Thoracic aorta (tissue), 2 donors: ENCODE measurements at regions not wholly inside any gene's neighbourhood (a gene's known extent, or its start where the extent isn't known, plus 50 kb on each side); places are given as distances from the start of the nearest gene placed in this dataset.

Experiments
- ATAC-seq: fragments of 150-250 bp; one replicate; pipeline ENCODE4 v1.8.0; 2017; ENCODE audit warnings: low read depth; ENCODE audit not compliant: insufficient number of reproducible peaks, low FRiP score
- DNase-seq: peaks from one replicate; pipeline ENCODE4 v3.0.0-alpha.2; 2020; ENCODE audit warnings: low spot score
- H3K27ac ChIP-seq, 2 donors: fragments of 200-600 bp; sonication (generic); 1 replicate in 1 of 2; 2 replicates in 1 of 2; pipeline ENCODE4 v1.5.1; 2016; ENCODE audit warnings: mild to moderate bottlenecking in 2 of 2, moderate library complexity in 2 of 2
- H3K27me3 ChIP-seq: fragments of 200-600 bp; sonication (generic); replicated peaks from 2 replicates; pipeline ENCODE4 v1.6.0; 2016; ENCODE audit warnings: mild to moderate bottlenecking; ENCODE audit not compliant: insufficient read depth
- H3K36me3 ChIP-seq: fragments of 200-600 bp; sonication (generic); one replicate; pipeline ENCODE4 v1.5.1; 2016
- H3K4me1 ChIP-seq, 2 donors: fragments of 200-600 bp; sonication (generic); 1 replicate in 1 of 2; 2 replicates in 1 of 2; pipeline versions ENCODE4 v1.5.1 to v1.6.0; 2016; ENCODE audit warnings: low read depth in 2 of 2, mild to moderate bottlenecking in 1 of 2; ENCODE audit not compliant: control insufficient read depth in 1 of 2
- H3K4me3 ChIP-seq: fragments of 200-600 bp; sonication (generic); 2 replicates; pipeline ENCODE4 v1.5.1; 2016; ENCODE audit warnings: mild to moderate bottlenecking
- H3K9me3 ChIP-seq: fragments of 200-600 bp; sonication (generic); 2 replicates; pipeline ENCODE4 v1.5.1; 2016
- CTCF ChIP-seq: fragments of 200-600 bp; sonication (generic); IDR thresholded peaks from one replicate; pipeline ENCODE4 v1.5.1; 2019; ENCODE audit warnings: antibody characterized with exemption

- H3K4me1 ChIP-seq: peaks cover 13 to 34% of the 10 kb centered on the region in 2 donors
- TF ChIP-seq CTCF: no peak
- peak overlapping the region; percentile 52 to 61 for H3K27ac ChIP-seq
- DNase-seq: no peak
- no peak overlapping the region for H3K4me3 ChIP-seq
- no peaks in the 10 kb centered on the region for H3K36me3 ChIP-seq
- H3K9me3 ChIP-seq: no peaks in the 10 kb centered on the region
- H3K27me3 ChIP-seq: no peaks in the 10 kb centered on the region
- ATAC-seq: no peak
These were observed 657.2 kb downstream of the ANKRD50 start for GRCh38 chr4:124055336-124055735.

- ATAC-seq: no peak
- no peak for TF ChIP-seq CTCF
- Histone ChIP-seq H3K27ac (peak overlapping the region; percentile 52 to 61), H3K36me3 (no peaks in the 10 kb centered on the region), H3K4me1 (peaks cover 15 to 40% of the 10 kb centered on the region in 2 donors), H3K4me3 (no peak overlapping the region), H3K9me3 (no peaks in the 10 kb centered on the region), H3K27me3 (no peaks in the 10 kb centered on the region)
- no peak for DNase-seq
These were observed 656.6 kb downstream of the ANKRD50 start for GRCh38 chr4:124055896-124056295.

- Histone ChIP-seq H3K36me3 (no peaks in the 10 kb centered on the region), H3K27me3 (no peaks in the 10 kb centered on the region), H3K9me3 (no peaks in the 10 kb centered on the region), H3K27ac (peak overlapping the region; percentile 64 to 76), H3K4me1 (peaks cover 23 to 49% of the 10 kb centered on the region in 2 donors), H3K4me3 (peak overlapping the region; percentile 13)
- DNase-seq (no peak), ATAC-seq (peak; percentile 60)
- no peak for TF ChIP-seq CTCF
These were observed 652.1 kb downstream of the ANKRD50 start for GRCh38 chr4:124060261-124060918.

- no peaks in the 10 kb centered on the region for H3K36me3 ChIP-seq
- ATAC-seq: no peak
- no peaks in the 10 kb centered on the region for H3K9me3 ChIP-seq
- H3K4me3 ChIP-seq: no peak overlapping the region
- peaks cover 22 to 41% of the 10 kb centered on the region in 2 donors for H3K4me1 ChIP-seq
- TF ChIP-seq CTCF: no peak
- no peaks in the 10 kb centered on the region for H3K27me3 ChIP-seq
- no peak for DNase-seq
- H3K27ac ChIP-seq: peak overlapping the region; percentile 64 to 76
These were observed 651.1 kb downstream of the ANKRD50 start for GRCh38 chr4:124061413-124061812.

GRCh38 chr4:124065422-124065821 is 647.1 kb downstream of the ANKRD50 start:
- ATAC-seq: no peak
- no peaks in the 10 kb centered on the region for H3K36me3 ChIP-seq
- H3K4me1 ChIP-seq: peaks cover 20 to 34% of the 10 kb centered on the region in 2 donors
- H3K9me3 ChIP-seq: no peaks in the 10 kb centered on the region
- no peak for TF ChIP-seq CTCF
- no peaks in the 10 kb centered on the region for H3K27me3 ChIP-seq
- H3K27ac ChIP-seq: no peak overlapping the region
- DNase-seq: no peak
- no peak overlapping the region for H3K4me3 ChIP-seq
